Naive B cell (primary cell): ENCODE measurements at regions not wholly inside any gene's neighbourhood (a gene's known extent, or its start where the extent isn't known, plus 50 kb on each side); places are given as distances from the start of the nearest gene placed in this dataset.

Experiments
- ATAC-seq, 2 donors: fragments of 150-1000 bp; cut with Tn5 transposase; 2 replicates each; pipeline ENCODE4 v1.10.0; 2021; ENCODE audit warnings: low read depth in 2 of 2, mild to moderate bottlenecking in 2 of 2, moderate library complexity in 2 of 2
- DNase-seq: peaks from one replicate; pipeline ENCODE4 v3.0.0; 2022
- H3K27ac Mint-ChIP-seq, 6 donors: one replicate each; pipeline ENCODE4 v1.8.0; 2020 to 2022; ENCODE audit warnings: mild to moderate bottlenecking in 6 of 6, mixed read lengths in 6 of 6, moderate library complexity in 5 of 6, inconsistent platforms in 2 of 6
- H3K27me3 Mint-ChIP-seq, 3 donors: one replicate each; pipeline ENCODE4 v1.8.0; 2021 to 2022; ENCODE audit warnings: mixed read lengths in 3 of 3, mild to moderate bottlenecking in 1 of 3
- H3K36me3 Mint-ChIP-seq, 2 donors: one replicate each; pipeline ENCODE4 v1.8.0; 2020 to 2022; ENCODE audit warnings: mixed read lengths in 2 of 2, inconsistent platforms in 1 of 2, mild to moderate bottlenecking in 1 of 2
- H3K4me1 Mint-ChIP-seq, 3 donors: one replicate each; pipeline ENCODE4 v1.8.0; 2020 to 2022; ENCODE audit warnings: mixed read lengths in 3 of 3, inconsistent platforms in 1 of 3, mild to moderate bottlenecking in 1 of 3, moderate library complexity in 1 of 3
- H3K4me3 Mint-ChIP-seq, 8 donors: one replicate each; pipeline ENCODE4 v1.8.0; 2020 to 2022; ENCODE audit warnings: mild to moderate bottlenecking in 8 of 8, mixed read lengths in 8 of 8, moderate library complexity in 8 of 8, inconsistent platforms in 2 of 8
- H3K9me3 Mint-ChIP-seq, 7 donors: one replicate each; pipeline ENCODE4 v1.8.0; 2020 to 2022; ENCODE audit warnings: mixed read lengths in 7 of 7, mild to moderate bottlenecking in 5 of 7, inconsistent platforms in 2 of 7, moderate library complexity in 1 of 7

GRCh38 chr6:139920027-139920775 lies 545.8 kb upstream of the CITED2 start:
- Mint-ChIP-seq H3K27ac (peak overlapping the region in 5 of 6 donors; percentile 0 to 95 (median 71)), H3K4me1 (peaks cover 17 to 23% (median 22%) of the 10 kb centered on the region in 3 donors), H3K36me3 (no peaks in the 10 kb centered on the region), H3K9me3 (no peaks in the 10 kb centered on the region), H3K4me3 (peak overlapping the region; percentile 7 to 82 (median 59)), H3K27me3 (peaks cover 0 to 4% (median 0%) of the 10 kb centered on the region in 3 donors)
- DNase-seq (no peak), ATAC-seq (peak; percentile 65 to 66)

GRCh38 chr6:139919107-139920026 lies 544.9 kb upstream of the CITED2 start:
- H3K4me3 Mint-ChIP-seq, result peak overlapping the region; percentile 7 to 82 (median 59)
- H3K4me1 Mint-ChIP-seq, result peaks cover 17 to 23% (median 22%) of the 10 kb centered on the region in 3 donors
- ATAC-seq (peak; percentile 80), DNase-seq (peak; percentile 7)
- H3K9me3 Mint-ChIP-seq, result no peaks in the 10 kb centered on the region
- H3K36me3 Mint-ChIP-seq, result no peaks in the 10 kb centered on the region
- H3K27ac Mint-ChIP-seq, result peak overlapping the region in 4 of 6 donors; percentile 14 to 95 (median 50)
- peaks cover 0 to 4% (median 0%) of the 10 kb centered on the region in 3 donors for H3K27me3 Mint-ChIP-seq

- Mint-ChIP-seq H3K36me3 (no peaks in the 10 kb centered on the region), H3K27me3 (peaks cover 0 to 4% (median 0%) of the 10 kb centered on the region in 3 donors), H3K27ac (peak overlapping the region in 2 of 6 donors; percentile 34 to 73), H3K4me1 (peaks cover 17 to 23% (median 22%) of the 10 kb centered on the region in 3 donors), H3K4me3 (no peak overlapping the region), H3K9me3 (no peaks in the 10 kb centered on the region)
- ATAC-seq (no peak), DNase-seq (no peak)
These were observed 543.6 kb upstream of the CITED2 start for GRCh38 chr6:139917951-139918630.

GRCh38 chr6:139914910-139915309 lies 540.5 kb upstream of the CITED2 start:
- H3K27me3 Mint-ChIP-seq, result peaks cover 0 to 4% (median 0%) of the 10 kb centered on the region in 3 donors
- no peak overlapping the region for H3K27ac Mint-ChIP-seq
- peaks cover 8 to 14% (median 12%) of the 10 kb centered on the region in 3 donors for H3K4me1 Mint-ChIP-seq
- no peaks in the 10 kb centered on the region for H3K9me3 Mint-ChIP-seq
- H3K36me3 Mint-ChIP-seq, result no peaks in the 10 kb centered on the region
- DNase-seq (no peak), ATAC-seq (no peak)
- no peak overlapping the region for H3K4me3 Mint-ChIP-seq

- ATAC-seq (no peak), DNase-seq (no peak)
- no peak overlapping the region for H3K4me3 Mint-ChIP-seq
- H3K27me3 Mint-ChIP-seq, result peaks cover 0 to 4% (median 0%) of the 10 kb centered on the region in 3 donors
- H3K27ac Mint-ChIP-seq, result no peak overlapping the region
- no peaks in the 10 kb centered on the region for H3K4me1 Mint-ChIP-seq
- H3K9me3 Mint-ChIP-seq, result no peaks in the 10 kb centered on the region
- no peaks in the 10 kb centered on the region for H3K36me3 Mint-ChIP-seq
These were observed 538.4 kb upstream of the CITED2 start for GRCh38 chr6:139912735-139913400.

- no peaks in the 10 kb centered on the region for H3K27me3 Mint-ChIP-seq
- H3K27ac Mint-ChIP-seq, result no peak overlapping the region
- no peak overlapping the region for H3K4me3 Mint-ChIP-seq
- DNase-seq, result no peak
- no peak for ATAC-seq
- H3K36me3 Mint-ChIP-seq, result no peaks in the 10 kb centered on the region
- H3K9me3 Mint-ChIP-seq, result no peaks in the 10 kb centered on the region
- no peaks in the 10 kb centered on the region for H3K4me1 Mint-ChIP-seq
These were observed 535.5 kb upstream of the CITED2 start for GRCh38 chr6:139909992-139910391.

GRCh38 chr6:139905404-139906052 lies 531.1 kb upstream of the CITED2 start:
- no peak for DNase-seq
- peaks cover 0 to 7% (median 0%) of the 10 kb centered on the region in 3 donors for H3K4me1 Mint-ChIP-seq
- no peak overlapping the region for H3K4me3 Mint-ChIP-seq
- no peaks in the 10 kb centered on the region for H3K36me3 Mint-ChIP-seq
- ATAC-seq, result no peak
- no peaks in the 10 kb centered on the region for H3K27me3 Mint-ChIP-seq
- no peak overlapping the region for H3K27ac Mint-ChIP-seq
- H3K9me3 Mint-ChIP-seq, result peaks cover 0 to 9% (median 0%) of the 10 kb centered on the region in 7 donors

- peaks cover 0 to 7% (median 0%) of the 10 kb centered on the region in 3 donors for H3K4me1 Mint-ChIP-seq
- H3K27me3 Mint-ChIP-seq, result no peaks in the 10 kb centered on the region
- H3K27ac Mint-ChIP-seq, result no peak overlapping the region
These were observed 530.1 kb upstream of the CITED2 start for GRCh38 chr6:139904568-139904967.

GRCh38 chr6:139904158-139904533 lies 529.7 kb upstream of the CITED2 start:
- peaks cover 0 to 9% (median 0%) of the 10 kb centered on the region in 7 donors for H3K9me3 Mint-ChIP-seq
- H3K4me3 Mint-ChIP-seq, result no peak overlapping the region
- peak overlapping the region in 1 of 6 donors; percentile 65 for H3K27ac Mint-ChIP-seq
- DNase-seq, result no peak
- no peak for ATAC-seq
- no peaks in the 10 kb centered on the region for H3K27me3 Mint-ChIP-seq
- H3K4me1 Mint-ChIP-seq, result peaks cover 0 to 7% (median 0%) of the 10 kb centered on the region in 3 donors
- H3K36me3 Mint-ChIP-seq, result no peaks in the 10 kb centered on the region

More at GRCh38 chr6:139904568-139904967, 530.1 kb upstream of the CITED2 start:
- no peaks in the 10 kb centered on the region for H3K36me3 Mint-ChIP-seq
- ATAC-seq (no peak), DNase-seq (no peak)
- H3K9me3 Mint-ChIP-seq, result peaks cover 0 to 9% (median 0%) of the 10 kb centered on the region in 7 donors
- no peak overlapping the region for H3K4me3 Mint-ChIP-seq

GRCh38 chr6:139903411-139904157 lies 529.1 kb upstream of the CITED2 start:
- no peaks in the 10 kb centered on the region for H3K27me3 Mint-ChIP-seq
- peaks cover 0 to 7% (median 0%) of the 10 kb centered on the region in 3 donors for H3K4me1 Mint-ChIP-seq
- ATAC-seq, result peak; percentile 83 to 86
- H3K36me3 Mint-ChIP-seq, result no peaks in the 10 kb centered on the region
- peak; percentile 31 for DNase-seq
- peak overlapping the region in 4 of 8 donors; percentile 0 to 34 (median 16) for H3K4me3 Mint-ChIP-seq
- peak overlapping the region in 2 of 6 donors; percentile 39 to 65 for H3K27ac Mint-ChIP-seq
- peaks cover 0 to 9% (median 2%) of the 10 kb centered on the region in 7 donors for H3K9me3 Mint-ChIP-seq

GRCh38 chr6:139895205-139895793 lies 520.9 kb upstream of the CITED2 start:
- ATAC-seq, result no peak

More at GRCh38 chr6:139895205-139895793, 520.9 kb upstream of the CITED2 start:
- no peak for DNase-seq
- H3K36me3 Mint-ChIP-seq, result no peaks in the 10 kb centered on the region
- H3K27me3 Mint-ChIP-seq, result no peaks in the 10 kb centered on the region
- H3K4me3 Mint-ChIP-seq, result no peak overlapping the region
- H3K4me1 Mint-ChIP-seq, result no peaks in the 10 kb centered on the region
- no peak overlapping the region for H3K27ac Mint-ChIP-seq
- H3K9me3 Mint-ChIP-seq, result peaks cover 0 to 5% (median 0%) of the 10 kb centered on the region in 7 donors
